Mammary epithelial cell (primary cell): ENCODE measurements at regions not wholly inside any gene's neighbourhood (a gene's known extent, or its start where the extent isn't known, plus 50 kb on each side); places are given as distances from the start of the nearest gene placed in this dataset.

Source experiments
- EZH2 ChIP-seq: IDR thresholded peaks from 2 replicates; pipeline ENCODE4 v1.6.1; 2012; ENCODE audit warnings: low read length, inconsistent platforms, borderline replicate concordance
- TF ChIP-seq, protein P1 (sequence below), 2 donors: IDR thresholded peaks in 1 of 2; conservative IDR thresholded peaks in 1 of 2; 2 replicates each; pipeline ENCODE4 v1.5.1; 2011 to 2012; ENCODE audit warnings: inconsistent platforms in 2 of 2, low read length in 2 of 2, mild to moderate bottlenecking in 2 of 2, control low read depth in 1 of 2, low read depth in 1 of 2; ENCODE audit not compliant: insufficient read depth in 1 of 2; ENCODE audit errors: extremely low read depth in 1 of 2

GRCh38 chr14:43165651-43166050 is 1341.4 kb downstream of the FSCB start:
- TF ChIP-seq, protein P1, sequence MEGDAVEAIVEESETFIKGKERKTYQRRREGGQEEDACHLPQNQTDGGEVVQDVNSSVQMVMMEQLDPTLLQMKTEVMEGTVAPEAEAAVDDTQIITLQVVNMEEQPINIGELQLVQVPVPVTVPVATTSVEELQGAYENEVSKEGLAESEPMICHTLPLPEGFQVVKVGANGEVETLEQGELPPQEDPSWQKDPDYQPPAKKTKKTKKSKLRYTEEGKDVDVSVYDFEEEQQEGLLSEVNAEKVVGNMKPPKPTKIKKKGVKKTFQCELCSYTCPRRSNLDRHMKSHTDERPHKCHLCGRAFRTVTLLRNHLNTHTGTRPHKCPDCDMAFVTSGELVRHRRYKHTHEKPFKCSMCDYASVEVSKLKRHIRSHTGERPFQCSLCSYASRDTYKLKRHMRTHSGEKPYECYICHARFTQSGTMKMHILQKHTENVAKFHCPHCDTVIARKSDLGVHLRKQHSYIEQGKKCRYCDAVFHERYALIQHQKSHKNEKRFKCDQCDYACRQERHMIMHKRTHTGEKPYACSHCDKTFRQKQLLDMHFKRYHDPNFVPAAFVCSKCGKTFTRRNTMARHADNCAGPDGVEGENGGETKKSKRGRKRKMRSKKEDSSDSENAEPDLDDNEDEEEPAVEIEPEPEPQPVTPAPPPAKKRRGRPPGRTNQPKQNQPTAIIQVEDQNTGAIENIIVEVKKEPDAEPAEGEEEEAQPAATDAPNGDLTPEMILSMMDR (conservative IDR thresholded peaks at IDR 0.05 in 1 of 2, IDR thresholded peaks at IDR 0.05 in 1 of 2; ENCODE audit: extremely low read depth in 1 of 2, insufficient read depth in 1 of 2, low read depth in 1 of 2, low read length in 2 of 2) = no peak
- TF ChIP-seq EZH2 = no peak
